ENCODE measurements at regions not wholly inside any gene's neighbourhood (a gene's known extent, or its start where the extent isn't known, plus 50 kb on each side); places are given as distances from the start of the nearest gene placed in this dataset.

DNA sequence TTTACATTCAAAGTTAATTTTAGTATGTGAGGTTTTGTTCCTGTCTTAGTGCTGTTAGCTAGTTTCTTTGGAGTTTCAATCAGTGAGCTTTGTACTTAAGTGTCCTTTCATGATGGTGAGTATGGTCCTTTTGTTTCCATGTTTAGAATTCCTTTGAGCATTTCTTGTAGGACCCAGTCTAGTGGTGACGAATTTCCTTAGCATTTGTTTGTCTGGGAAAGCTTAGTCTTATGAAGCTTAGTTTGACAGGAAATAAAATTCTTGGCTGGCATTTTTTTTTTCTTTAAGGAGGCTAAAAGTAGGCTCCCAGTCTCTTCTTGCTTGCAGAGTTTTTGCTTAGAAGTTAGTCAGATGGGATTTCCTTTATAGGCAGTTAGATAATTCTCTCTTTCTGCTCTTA lies 209.2 kb upstream of the SEMA3C start:
- TF ChIP-seq EZH2 (IDR thresholded peaks at IDR 0.05; ENCODE audit: insufficient read depth, low read length) = no peak
- TF ChIP-seq, protein P1, sequence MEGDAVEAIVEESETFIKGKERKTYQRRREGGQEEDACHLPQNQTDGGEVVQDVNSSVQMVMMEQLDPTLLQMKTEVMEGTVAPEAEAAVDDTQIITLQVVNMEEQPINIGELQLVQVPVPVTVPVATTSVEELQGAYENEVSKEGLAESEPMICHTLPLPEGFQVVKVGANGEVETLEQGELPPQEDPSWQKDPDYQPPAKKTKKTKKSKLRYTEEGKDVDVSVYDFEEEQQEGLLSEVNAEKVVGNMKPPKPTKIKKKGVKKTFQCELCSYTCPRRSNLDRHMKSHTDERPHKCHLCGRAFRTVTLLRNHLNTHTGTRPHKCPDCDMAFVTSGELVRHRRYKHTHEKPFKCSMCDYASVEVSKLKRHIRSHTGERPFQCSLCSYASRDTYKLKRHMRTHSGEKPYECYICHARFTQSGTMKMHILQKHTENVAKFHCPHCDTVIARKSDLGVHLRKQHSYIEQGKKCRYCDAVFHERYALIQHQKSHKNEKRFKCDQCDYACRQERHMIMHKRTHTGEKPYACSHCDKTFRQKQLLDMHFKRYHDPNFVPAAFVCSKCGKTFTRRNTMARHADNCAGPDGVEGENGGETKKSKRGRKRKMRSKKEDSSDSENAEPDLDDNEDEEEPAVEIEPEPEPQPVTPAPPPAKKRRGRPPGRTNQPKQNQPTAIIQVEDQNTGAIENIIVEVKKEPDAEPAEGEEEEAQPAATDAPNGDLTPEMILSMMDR (IDR thresholded peaks at IDR 0.05; ENCODE audit: insufficient read depth, low read depth, low read length) = no peak

Measured in astrocyte (in vitro differentiated cells and primary cell).